ENCODE measurements at regions not wholly inside any gene's neighbourhood (a gene's known extent, or its start where the extent isn't known, plus 50 kb on each side); places are given as distances from the start of the nearest gene placed in this dataset.
"Not testable (repeated sequence)": the region's sequence is repeated elsewhere in the genome, so short reads cannot be mapped to it uniquely, and the experiment has no call there.

DNA sequence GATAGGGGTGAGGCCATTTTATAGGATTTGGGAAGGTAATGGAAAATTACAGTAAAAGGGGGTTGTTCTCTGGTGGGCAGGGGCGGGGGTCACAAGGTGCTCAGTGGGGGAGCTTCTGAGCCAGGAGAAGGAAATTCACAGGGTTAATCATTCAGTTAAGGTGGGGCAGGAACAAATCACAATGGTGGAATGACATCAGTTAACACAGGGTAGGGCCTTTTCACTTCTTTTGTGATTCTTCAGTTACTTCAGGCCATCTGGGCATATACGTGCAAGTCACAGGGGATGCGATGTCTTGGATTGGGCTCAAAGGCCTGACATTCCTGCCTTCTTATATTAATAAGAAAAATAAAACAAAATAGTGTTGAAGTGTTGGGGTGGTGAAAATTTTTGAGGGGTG is 181.1 kb upstream of the TRPC7 start:
- not testable (repeated sequence) for DNase-seq (ENCODE audit: low spot score)

DNA sequence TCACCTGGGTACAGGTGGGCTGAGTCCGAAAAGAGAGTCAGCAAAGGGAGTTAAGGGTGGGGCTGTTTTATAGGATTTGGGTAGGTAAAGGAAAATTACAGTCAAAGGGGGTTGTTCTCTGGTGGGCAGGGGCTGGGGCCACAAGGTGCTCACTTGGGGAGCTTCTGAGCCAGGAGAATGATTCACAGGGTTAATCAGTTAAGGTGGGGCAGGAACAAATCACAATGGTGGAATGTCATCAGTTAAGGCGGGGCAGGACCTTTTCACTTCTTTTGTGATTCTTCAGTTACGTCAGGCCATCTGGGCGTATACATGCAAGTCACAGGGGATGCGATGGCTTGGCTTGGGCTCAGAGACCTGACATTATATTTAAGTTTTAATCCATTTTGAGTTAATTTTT is 179.7 kb upstream of the TRPC7 start:
- not testable (repeated sequence) for DNase-seq (ENCODE audit: low spot score)

DNA sequence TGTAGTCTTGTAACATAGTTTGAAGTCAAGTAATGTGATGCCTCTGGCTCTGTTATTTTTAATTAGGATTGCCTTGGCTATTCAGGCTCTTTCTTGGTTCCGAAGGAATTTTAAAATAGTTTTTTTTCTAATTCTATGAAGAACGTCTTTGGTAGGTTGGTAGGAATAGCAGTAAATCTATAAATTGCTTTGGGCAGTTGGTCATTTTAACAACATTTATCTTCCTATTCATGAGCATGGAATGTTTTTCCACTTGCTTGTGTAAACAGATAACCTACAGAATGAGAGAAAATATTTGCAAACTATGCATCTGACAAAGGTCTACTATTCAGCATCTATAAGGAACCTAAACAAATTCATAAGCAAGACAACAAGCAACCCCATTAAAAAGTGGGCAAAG is 173.2 kb upstream of the TRPC7 start:
- no peak for DNase-seq (ENCODE audit: low spot score)

DNA sequence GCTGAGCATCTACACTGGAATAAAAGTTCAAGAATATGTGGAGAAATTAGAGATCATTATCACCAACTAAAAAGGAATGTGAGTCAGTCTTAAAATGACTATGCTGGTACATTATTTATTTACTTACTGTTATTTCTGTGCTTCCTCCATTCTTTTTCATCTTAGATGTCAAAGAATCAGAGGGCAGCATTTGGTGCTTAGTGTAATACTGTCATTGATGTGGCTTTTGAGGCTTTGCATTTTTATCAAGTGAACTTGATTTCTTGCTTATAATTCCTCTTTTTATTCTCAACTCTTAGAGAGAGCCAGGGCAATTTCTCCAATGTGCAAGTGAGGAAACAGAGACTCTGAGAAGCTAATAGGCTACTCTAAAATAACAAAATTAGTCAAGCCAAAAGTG is 163.7 kb upstream of the TRPC7 start:
- DNase-seq (ENCODE audit: low spot score), result no peak

DNA sequence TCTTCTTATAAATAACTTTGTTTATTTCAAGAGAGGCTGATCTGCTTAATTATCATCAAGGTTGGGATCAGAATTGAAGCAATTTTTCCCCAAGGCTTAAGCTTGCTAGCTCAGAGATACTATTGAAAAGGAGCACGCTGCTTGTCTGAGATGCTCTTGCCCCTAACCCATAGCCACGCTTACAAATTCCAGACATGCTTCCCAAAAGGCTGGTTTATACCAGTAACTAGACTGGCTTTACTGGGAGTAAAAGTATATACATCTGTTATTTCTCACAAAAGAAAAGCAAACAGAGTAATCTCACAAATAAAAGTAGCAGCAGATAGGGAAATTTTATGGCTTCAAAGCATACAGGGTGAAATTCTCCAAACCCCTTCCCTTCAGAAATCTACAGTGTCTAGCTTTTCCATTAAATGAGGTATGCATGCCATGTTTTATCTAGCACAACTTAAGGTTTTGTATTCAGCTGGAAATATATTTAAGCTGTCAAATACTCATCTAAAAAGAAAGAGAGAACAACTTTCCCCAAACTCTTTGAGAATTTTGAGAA is 163.2 kb upstream of the TRPC7 start:
- no peak for DNase-seq (ENCODE audit: low spot score)

DNA sequence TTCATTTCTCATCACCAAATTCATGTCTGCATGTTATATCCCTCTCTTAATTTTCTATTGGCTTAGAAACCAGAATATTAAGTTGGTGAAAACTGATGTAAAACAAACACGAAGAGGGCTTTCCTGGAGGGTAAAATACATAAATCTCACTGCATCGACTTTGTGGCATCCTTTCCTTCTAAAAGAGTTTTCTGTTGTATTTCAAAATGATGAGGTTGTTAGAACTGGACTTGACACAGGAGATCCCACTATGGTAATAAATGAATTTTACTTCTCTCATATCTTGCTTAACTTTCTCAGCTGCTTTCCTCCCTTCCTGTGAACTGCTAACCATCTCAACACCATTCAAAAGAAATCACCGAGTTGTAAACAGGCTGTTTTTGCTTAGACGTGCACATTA is 162.0 kb upstream of the TRPC7 start:
- no peak for DNase-seq (ENCODE audit: low spot score)

DNA sequence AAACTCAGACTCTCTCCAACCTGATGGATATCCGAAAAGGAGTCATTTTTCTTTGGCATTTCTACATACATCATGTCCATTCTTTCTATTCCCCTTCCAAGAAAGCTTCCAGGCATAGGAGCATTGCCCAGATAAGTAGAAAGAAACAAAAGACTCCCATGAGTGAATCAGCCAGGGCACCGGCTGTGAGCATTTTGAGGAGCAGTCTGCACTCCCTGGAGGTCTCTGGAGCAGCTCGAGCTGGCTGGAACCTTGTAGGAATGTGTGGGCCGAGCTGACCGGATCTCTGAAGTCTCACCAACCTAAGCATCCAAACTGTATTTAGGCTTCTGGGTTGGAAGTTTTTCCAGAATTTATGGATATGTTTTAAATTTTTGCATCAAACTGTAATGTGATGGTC is 161.4 kb upstream of the TRPC7 start:
- DNase-seq (ENCODE audit: low spot score), result no peak

DNA sequence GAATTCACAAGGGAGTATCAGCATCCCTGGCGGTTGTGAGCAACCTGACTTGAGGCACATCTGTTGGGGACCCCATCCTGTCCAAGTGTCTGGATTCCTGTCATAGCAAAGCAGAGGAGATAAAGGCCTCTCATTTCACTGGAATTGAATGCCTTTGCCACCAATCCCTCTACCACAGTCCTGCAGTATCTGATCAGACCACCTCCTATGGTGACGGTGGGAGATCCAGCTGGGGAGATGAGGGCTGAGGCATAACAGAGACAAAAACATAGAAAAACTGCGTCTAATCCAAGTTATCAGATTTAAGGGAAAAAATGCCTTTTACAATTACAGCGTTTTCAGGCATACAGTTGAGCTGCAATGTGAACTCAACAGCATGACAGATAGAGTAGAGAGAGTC is 160.7 kb upstream of the TRPC7 start:
- no peak for DNase-seq (ENCODE audit: low spot score)

DNA sequence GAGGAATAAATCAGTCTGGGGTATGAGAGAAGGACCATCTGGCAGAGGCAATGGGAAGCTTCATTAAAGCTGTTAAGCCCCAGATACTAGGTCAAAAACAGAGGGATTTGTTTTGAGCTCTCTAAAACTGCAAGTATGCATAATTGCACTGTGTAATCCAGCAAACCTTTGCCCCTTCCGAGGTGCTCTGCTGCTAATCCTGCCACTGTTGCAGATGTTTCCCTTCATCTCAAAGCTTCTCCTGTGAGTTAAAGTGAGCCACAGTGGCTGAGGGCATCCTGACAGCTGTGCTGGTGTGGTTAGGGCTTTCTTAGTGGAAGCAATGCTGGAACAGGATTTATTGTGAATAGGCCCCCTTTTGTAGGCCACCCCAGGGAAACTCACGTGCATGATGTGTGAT is 160.3 kb upstream of the TRPC7 start:
- DNase-seq (ENCODE audit: low spot score), result no peak

DNA sequence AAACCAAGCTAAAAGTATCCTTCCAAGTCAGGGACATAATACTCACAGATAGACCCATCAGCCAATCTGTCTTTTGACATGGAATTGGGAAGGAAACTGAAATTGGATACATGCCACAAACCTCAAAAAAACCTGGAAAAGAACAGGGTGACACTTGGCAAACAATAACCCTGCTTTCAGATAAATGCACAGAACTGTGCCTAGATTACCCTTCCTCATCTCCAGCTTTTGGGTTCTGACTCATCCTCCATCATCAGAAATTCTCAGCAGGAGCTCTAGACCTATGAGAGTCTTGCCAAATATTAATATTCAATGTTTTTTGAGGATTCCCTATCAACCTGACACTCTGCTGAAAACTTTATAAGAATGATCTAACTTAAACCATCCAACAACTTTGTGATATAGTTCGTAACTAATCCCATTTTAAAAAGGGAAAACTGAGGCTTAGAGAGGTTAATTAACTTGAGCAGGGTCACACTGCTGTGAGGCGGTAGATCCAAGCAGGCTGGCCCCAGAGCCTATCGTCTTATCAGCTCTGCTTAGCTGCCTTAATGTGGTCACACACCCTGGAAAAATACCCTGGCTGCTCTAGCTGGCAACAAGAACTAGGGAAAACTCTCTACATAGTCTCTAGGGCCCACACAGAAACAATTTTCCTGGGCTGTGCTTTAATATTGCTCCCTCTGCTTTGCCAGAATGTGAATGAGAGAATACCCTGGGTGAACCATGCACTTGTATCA is 157.0 kb upstream of the TRPC7 start:
- DNase-seq (ENCODE audit: low spot score), result no peak

DNA sequence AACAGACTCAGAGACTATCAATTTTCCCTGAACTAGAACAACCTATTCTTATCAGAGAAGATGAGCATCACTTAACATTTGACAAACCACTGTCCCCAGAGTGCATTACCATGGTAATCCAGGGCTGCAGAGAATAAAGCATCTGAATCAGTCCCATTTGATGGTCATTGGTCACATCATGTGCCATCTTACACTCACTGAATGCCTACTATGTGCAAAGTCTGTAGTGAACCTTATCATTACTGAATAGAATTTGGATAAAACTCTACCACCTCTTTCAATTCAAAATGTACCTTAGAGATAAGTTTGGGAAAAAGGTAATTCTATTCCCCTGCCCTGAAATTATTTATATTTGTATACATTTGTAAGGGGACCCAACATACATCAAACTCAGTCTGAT is 156.4 kb upstream of the TRPC7 start:
- DNase-seq (ENCODE audit: low spot score), result no peak

DNA sequence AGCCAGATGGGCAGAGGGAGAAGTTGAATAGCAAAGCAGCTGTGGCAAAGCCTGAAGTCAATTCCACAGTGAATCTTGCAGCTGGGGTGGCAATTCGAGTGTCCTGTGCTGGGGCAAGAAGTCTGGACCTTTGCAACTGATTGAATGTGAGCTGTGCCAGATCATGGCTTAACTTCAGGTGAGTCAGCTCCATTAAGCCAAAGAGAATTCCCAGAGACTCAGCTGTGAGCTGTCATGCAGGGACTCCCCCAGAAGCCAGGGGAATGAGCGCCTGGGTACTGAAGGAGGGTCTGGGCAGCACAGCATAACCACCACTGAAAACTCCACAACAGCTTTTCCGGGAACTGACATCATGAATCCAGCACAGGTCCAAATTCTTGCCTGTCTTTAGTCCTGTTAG is 153.5 kb upstream of the TRPC7 start:
- no peak for DNase-seq (ENCODE audit: low spot score)

DNA sequence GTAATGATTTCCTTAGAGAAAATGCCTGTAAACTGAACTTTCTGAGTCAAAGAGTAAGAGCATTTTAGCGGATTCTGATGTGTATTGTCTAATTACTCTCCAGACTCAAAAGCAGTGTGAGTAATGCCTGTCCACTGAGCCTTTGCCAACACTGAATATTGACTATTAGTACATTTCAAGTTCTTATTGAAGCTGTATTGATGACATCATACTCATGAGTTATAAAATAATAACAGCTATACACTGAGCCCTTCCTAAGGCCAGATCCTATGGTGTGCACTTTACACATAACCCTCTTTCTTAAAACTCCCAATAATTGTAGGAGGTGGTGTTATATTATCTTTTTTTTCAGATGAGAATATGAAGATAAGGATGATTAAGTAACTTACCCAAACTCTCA is 152.8 kb upstream of the TRPC7 start:
- DNase-seq (ENCODE audit: low spot score), result no peak

DNA sequence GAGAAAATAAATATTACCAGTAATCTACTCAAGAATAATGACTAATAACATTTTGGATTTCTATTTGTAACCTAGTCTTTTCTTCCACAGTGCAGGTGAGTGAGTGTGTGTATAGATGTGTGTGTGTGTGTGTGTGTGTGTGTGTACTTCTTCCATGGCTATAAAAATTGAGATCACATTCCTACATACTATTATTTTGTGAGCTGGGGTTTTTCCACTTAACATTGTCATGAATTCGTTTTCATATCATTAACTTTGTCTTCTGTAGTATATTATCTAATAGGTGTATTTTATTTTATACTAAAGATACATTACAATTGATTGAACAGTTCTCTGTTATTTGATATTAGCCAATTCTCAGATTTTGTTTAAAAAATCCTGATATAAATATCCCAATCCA is 152.4 kb upstream of the TRPC7 start:
- DNase-seq (ENCODE audit: low spot score), result no peak

DNA sequence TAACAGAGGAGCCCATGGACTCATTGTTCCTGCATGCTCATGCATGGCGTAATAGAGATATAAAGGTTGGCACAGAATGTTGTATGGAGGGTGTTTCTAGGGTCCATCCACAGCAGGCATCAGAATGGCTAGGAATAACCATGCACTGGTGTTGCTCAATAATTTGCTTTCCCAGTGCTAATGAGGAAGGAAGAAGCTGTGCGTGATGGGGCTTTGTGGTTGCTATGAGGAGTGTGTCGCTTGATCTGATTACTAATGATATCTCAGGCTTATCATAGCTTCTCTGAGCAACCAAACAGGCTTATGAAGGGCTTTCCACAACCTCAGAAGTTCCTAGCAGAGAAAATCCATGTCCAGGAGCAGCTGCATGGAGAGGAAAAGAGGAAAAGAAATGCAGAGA is 151.3 kb upstream of the TRPC7 start:
- no peak for DNase-seq (ENCODE audit: low spot score)

DNA sequence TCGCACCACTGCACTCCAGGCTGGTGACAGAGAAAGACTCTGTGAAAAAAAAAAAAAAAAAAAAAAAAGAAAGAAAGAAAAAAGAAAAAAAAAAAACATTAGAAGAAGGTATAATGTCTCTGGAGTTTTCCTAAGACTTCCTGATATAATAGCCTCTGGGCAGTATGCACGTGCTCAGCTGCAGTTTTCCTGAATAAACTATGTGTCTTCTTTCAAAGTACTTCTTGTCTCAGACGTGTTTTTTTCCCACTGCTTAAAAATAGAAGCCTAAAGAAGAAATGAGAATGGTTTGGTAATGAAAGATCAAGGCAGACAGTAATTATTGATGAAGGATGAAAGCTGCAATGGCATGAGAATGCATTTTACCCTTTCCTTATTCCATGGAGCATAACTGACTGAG is 148.1 kb upstream of the TRPC7 start:
- no peak for DNase-seq (ENCODE audit: low spot score)

DNA sequence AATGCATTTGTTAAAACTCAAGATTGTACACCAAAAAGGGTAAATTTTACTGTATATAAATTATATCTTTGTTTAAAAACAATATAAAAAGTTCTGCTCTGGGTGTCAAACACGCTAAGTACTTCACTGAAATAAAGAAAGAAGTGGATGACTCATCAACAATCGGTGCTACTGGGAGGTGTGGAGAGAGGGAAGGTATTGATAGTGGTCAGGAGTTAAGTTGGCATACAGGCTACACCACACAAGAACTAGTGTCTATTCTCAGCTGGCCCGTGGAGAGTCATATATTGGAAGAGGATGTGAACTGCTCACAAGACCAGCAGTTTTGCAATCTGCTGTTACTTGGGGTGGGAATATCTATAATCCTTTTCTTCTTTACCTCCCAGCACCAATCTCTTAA is 145.7 kb upstream of the TRPC7 start:
- DNase-seq (ENCODE audit: low spot score), result no peak

DNA sequence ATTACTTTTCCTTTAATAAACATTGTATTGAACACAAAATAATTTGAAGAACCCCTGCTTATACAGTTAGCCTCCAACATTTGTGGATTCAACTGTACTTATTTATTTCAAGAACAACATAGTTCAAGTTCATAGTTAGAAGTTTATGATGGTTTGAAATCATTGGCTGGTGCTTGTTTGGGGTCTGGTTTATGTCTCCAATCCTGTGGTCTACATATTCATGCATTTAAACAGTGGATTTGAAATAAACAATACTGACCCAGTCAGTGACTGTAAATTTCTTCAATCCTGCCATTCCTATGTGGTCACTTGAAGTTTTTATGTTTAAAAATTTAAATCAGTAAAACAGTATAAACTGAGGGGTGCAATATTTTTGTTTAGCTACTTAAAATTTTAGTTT is 145.1 kb upstream of the TRPC7 start:
- no peak for DNase-seq (ENCODE audit: low spot score)

DNA sequence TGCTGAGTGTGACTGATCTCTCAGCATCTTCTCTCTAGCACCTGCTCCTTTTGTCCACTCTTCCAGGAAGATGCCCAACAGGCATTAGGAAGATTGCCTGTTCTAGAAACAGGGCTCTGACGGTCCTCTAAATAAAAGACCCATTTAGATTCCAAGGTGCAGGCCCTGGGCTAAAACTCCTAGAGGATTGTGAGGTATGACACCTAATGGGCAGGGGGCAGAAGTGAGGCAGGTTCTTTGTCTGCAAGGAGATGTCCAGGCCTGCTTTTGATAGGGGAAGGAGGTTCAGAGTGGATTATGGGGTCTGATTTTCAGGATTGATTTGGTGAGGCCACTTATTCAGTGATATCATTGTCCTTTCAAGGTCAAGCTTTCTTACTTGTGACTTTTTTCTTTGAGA is 140.8 kb upstream of the TRPC7 start:
- no peak for DNase-seq (ENCODE audit: low spot score)

DNA sequence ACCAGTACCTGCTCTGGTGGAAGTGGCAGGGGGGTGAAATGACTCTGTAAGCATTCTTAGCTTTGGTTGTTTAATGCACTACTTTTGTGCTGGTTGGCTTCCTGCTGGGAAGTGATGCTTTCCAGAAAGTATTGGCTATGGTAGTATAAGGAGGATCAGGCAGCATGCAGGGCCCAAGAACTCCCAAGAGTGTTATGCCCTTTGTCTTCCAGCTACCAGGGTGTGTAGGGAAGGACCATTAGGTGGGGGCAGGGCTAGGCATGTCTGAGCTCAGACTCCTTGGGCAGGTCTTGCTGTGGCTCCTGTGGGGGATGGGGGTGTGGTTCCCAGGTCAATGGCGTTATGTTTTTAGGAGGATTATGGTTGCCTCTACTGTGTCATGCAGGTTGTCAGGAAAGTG is 135.8 kb upstream of the TRPC7 start:
- DNase-seq (ENCODE audit: low spot score), result no peak

DNA sequence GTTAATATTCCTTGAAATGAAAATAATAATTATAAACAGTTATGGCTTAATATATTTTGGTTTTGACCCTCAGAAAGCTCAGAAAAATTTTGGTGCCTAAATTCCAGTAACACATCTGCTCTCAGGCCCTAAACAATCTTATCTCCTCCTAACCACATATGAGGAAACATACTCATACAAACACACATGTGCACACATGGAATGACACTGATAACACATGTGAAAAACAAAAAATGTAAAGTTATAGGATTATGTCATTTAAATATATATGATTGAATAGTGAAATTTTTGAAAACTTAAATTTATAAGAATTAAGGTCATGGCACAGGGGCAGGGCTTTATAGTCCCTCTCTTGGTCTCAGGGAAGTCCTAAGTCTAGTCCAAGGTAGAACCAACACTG is 127.2 kb upstream of the TRPC7 start:
- no peak for DNase-seq (ENCODE audit: low spot score)

DNA sequence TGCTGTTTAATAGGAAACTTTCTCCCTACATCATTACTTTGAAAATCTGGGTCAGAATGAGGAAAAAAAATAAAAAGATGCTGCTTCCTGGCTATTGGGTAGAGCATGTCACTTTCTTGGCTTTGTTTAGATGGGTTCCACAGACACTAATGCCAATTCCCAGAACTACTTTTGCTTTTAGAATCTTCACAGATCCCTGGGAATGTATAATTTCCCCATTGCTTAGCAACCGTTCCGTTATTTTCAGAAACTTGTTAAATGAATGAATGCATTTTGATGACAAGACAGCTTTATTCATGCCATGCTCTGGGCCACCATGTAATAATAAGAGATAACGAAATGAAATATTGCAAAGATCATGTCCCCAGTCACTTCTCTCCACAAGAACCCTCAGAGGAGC is 126.5 kb upstream of the TRPC7 start:
- DNase-seq (ENCODE audit: low spot score), result no peak

DNA sequence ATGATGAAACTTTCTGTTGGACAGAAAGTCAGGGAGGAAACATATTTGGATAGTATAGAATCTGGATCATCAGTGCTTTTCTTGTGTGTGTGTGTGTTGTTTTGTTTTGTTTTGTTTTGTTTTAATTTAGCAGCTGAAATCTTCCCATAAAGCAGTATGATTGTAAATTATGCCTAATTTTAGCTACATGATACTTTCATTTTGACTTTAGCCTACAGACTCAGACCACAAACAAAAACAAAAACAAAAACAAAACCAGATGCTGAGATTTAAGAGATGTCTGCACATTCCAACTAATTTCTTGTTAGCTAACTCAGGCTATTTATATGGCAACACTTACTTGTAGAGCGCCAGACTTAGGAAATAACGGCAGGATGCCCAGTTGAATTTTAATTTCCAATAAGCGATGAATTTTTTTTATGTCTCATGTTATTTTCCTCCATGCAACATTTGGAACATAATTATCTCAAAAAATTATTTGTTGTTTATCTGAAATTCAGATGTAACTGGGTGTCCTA is 119.5 kb upstream of the TRPC7 start:
- DNase-seq (ENCODE audit: low spot score), result no peak

DNA sequence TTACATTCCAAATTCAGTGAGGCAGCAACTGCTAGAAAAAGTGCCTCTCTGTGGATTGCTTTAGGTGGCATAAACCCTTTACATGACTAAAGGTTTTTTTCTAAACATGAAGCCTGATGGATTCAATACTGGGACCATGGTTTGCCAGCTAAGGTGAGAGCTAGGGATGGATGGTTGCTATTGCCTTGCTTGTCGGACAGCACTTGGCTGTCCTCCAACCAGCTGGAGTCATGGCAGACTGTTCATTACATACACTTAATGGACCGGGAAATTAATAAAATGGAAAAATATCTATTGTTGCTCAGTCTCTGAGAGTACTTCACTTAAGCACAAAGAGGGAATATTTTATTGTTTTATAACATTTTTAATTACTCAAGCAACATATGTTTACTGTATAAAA is 116.9 kb upstream of the TRPC7 start:
- no peak for DNase-seq (ENCODE audit: low spot score)

All from HT-29 (cell line).